GM12875 (cell line): ENCODE measurements at regions not wholly inside any gene's neighbourhood (a gene's known extent, or its start where the extent isn't known, plus 50 kb on each side); places are given as distances from the start of the nearest gene placed in this dataset.
"Not testable (repeated sequence)": the region's sequence is repeated elsewhere in the genome, so short reads cannot be mapped to it uniquely, and the experiment has no call there.

ENCODE experiments used
- H3K4me3 ChIP-seq: one replicate; pipeline ENCODE4 v1.5.1; 2011; ENCODE audit warnings: low read depth, low read length, control low read depth
- CTCF ChIP-seq: IDR thresholded peaks from 2 replicates; pipeline ENCODE4 v1.5.1; 2011; ENCODE audit warnings: low read depth, mild to moderate bottlenecking, control low read depth, inconsistent platforms, low read length, moderate library complexity, borderline replicate concordance; ENCODE audit not compliant: insufficient read depth

- no peak for TF ChIP-seq CTCF
- H3K4me3 ChIP-seq: no peak overlapping the region
These were observed 381.4 kb upstream of the PODXL start for GRCh38 chr7:131937868-131938267.

DNA sequence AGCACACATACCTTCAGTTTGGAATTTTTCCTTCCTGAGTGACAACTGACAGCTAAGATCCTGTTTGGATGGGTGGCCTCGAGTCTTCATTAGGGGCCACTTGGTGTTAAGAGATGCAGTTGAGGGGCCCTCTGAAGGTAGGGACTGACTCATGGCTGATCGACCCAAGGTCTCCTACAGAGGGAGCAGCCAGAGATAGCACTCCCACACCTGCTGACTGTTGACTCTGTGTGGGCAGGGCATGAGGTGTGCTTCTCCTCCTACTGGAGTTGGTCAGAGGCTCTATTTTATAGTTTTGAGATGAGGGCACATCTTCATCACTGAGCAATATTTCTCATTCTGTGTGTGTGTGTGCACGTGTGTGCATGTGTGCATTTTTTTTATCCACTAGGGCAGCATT is 378.8 kb upstream of the PODXL start:
- no peak for TF ChIP-seq CTCF

DNA sequence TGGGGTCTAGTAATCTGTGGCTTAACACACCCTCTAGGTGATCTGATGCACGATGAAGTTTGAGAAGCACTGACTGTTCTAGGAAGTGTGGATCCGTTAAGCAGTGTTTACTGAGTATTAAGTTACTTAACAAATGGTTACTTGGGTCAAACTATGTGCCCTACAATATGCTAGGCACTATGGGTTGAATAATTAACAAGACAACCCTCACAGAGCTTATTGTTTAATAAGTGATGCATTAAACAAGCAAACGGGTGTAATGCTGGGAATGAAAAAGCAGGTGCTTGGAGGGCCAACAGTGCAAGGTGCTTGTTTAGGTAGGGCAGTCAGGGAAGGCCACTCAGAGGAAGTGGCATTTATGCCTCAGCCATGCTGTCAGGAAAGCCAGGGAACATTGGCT is 378.0 kb upstream of the PODXL start:
- TF ChIP-seq CTCF: no peak
- no peak overlapping the region for H3K4me3 ChIP-seq

More for the DNA sequence above, 378.8 kb upstream of the PODXL start:
- H3K4me3 ChIP-seq: no peak overlapping the region

DNA sequence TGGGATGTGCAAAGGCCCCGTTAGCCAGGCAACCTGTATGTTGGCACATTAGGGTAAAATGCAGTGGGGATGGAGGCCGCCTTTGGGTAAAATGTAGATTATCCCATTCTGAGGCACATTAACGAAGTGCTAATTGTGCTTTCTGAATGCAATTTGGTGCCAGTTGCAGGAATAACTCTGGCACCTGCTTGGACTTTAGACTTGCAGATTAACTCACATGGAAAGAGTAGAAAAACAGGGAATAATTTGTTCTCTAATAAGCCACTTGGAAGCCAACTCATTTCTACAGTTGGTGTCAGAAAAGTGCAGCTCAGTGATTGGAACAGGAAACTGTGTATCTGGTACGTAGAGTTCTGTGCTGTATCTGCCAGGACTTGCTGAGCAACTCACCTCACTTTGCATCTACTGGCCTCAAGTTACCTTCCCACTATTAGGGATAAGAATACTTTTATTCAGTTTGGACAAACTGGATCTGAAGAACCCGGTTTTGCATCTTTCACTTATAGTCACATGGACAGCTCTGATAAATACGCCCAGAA is 377.4 kb upstream of the PODXL start:
- H3K4me3 ChIP-seq: no peak overlapping the region
- no peak for TF ChIP-seq CTCF

DNA sequence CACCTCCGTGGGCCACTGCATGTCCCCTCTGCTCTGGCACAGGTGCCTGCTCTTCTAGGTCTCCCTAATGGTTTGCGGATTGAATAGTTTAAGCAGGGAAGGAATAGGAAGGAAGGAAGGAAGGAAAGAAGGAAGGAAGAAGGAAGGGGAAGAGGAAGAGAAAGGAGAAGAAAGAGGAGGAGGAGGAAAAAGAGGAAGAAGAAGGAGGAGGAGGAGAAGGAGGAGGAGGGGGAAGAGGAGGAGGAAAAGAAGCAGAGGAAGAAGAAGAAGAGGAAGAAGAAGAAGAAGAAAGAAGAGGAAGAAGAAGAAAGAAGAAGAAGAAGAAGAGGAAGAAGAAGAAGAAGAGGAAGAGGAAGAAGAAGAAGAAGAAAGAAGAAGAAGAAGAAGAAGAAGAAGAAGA is 376.8 kb upstream of the PODXL start:
- not testable (repeated sequence) for H3K4me3 ChIP-seq

GRCh38 chr7:131932271-131932670 is 375.8 kb upstream of the PODXL start:
- no peak overlapping the region for H3K4me3 ChIP-seq
- TF ChIP-seq CTCF: no peak

GRCh38 chr7:131931370-131931769 is 374.9 kb upstream of the PODXL start:
- H3K4me3 ChIP-seq: no peak overlapping the region
- TF ChIP-seq CTCF: no peak

GRCh38 chr7:131929632-131930031 is 373.2 kb upstream of the PODXL start:
- no peak overlapping the region for H3K4me3 ChIP-seq
- no peak for TF ChIP-seq CTCF
